SK-N-SH (cell line): ENCODE measurements at regions not wholly inside any gene's neighbourhood (a gene's known extent, or its start where the extent isn't known, plus 50 kb on each side); places are given as distances from the start of the nearest gene placed in this dataset.

Source experiments
- CTCF ChIA-PET: fragments of 300-600, 350-600 bp; formaldehyde crosslinking; extraction: SDS; loops from one replicate; lab custom pipeline; 2021; lab: Yijun Ruan, JAX
- POLR2A ChIA-PET: fragments of 350-600 bp; sonication (Branson Sonifier 250); formaldehyde crosslinking; extraction: SDS; loops from one replicate; lab custom pipeline; 2020; ENCODE audit warnings: antibody characterized with exemption, inconsistent platforms; lab: Yijun Ruan, JAX
- DNase-seq: peaks from one replicate; pipeline ENCODE4 v3.0.0; 2012
- H2AFZ ChIP-seq: fragments of 200-600 bp; sonication (generic); 2 replicates; pipeline ENCODE4 v1.8.1; 2016; ENCODE audit warnings: antibody characterized with exemption, mild to moderate bottlenecking, low read depth
- H3F3A ChIP-seq: fragments of 200-600 bp; sonication (generic); replicated peaks from 2 replicates; pipeline ENCODE3; 2016; ENCODE audit warnings: antibody characterized with exemption, mild to moderate bottlenecking; ENCODE audit not compliant: insufficient read depth
- H3K27ac ChIP-seq, 2 experiments: fragments of 200-500 bp in 1 of 2; fragments of 200-600 bp in 1 of 2; sonication (Bioruptor generic) in 1 of 2; sonication (generic), shearing (Covaris generic) in 1 of 2; 2 replicates each; pipeline versions ENCODE4 v1.5.1 to v1.6.1; 2014 to 2016; ENCODE audit warnings: low read depth in 2 of 2, inconsistent platforms in 1 of 2, low read length in 1 of 2, mild to moderate bottlenecking in 1 of 2, mixed read lengths in 1 of 2
- H3K27me3 ChIP-seq: fragments of 200-600 bp; sonication (generic), shearing (Covaris generic); 2 replicates; pipeline ENCODE4 v1.6.1; 2016; ENCODE audit warnings: mixed run types; ENCODE audit not compliant: insufficient read depth
- H3K36me3 ChIP-seq, 2 experiments: fragments of 200-500 bp in 1 of 2; fragments of 200-600 bp in 1 of 2; sonication (Bioruptor generic) in 1 of 2; sonication (generic) in 1 of 2; replicated peaks in 1 of 2; 2 replicates each; pipeline versions ENCODE3 to v1.5.1; 2014 to 2016; ENCODE audit warnings: low read length in 1 of 2, mild to moderate bottlenecking in 1 of 2; ENCODE audit not compliant: insufficient read depth in 2 of 2, control insufficient read depth in 1 of 2
- H3K4me1 ChIP-seq, 2 experiments: fragments of 200-500 bp in 1 of 2; fragments of 200-600 bp in 1 of 2; sonication (Bioruptor generic) in 1 of 2; sonication (generic), shearing (Covaris generic) in 1 of 2; 2 replicates each; pipeline versions ENCODE4 v1.5.1 to v1.6.1; 2014 to 2016; ENCODE audit warnings: low read depth in 1 of 2, low read length in 1 of 2, mixed run types in 1 of 2; ENCODE audit not compliant: insufficient read depth in 2 of 2, control insufficient read depth in 1 of 2
- H3K4me2 ChIP-seq: fragments of 200-600 bp; sonication (generic), shearing (Covaris generic); 2 replicates; pipeline ENCODE4 v1.6.1; 2017; ENCODE audit warnings: mixed run types
- H3K4me3 ChIP-seq, 2 experiments: fragments of 200-500 bp in 1 of 2; fragments of 200-600 bp in 1 of 2; sonication (Bioruptor generic) in 1 of 2; sonication (generic), shearing (Covaris generic) in 1 of 2; 2 replicates each; pipeline versions ENCODE4 v1.5.1 to v1.8.1; 2014 to 2016; ENCODE audit warnings: low read depth in 2 of 2, inconsistent platforms in 1 of 2, low read length in 1 of 2, mild to moderate bottlenecking in 1 of 2, mixed read lengths in 1 of 2, moderate library complexity in 1 of 2
- H3K79me2 ChIP-seq: fragments of 200-600 bp; sonication (generic); 2 replicates; pipeline ENCODE4 v1.8.1; 2017; ENCODE audit warnings: mild to moderate bottlenecking; ENCODE audit not compliant: insufficient read depth
- H3K9ac ChIP-seq: fragments of 200-600 bp; sonication (generic); 2 replicates; pipeline ENCODE4 v1.6.1; 2017; ENCODE audit warnings: mixed run types
- H3K9me2 ChIP-seq: fragments of 200-600 bp; sonication (generic); 2 replicates; pipeline ENCODE4 v1.6.1; 2017; ENCODE audit warnings: mixed run types
- H3K9me3 ChIP-seq: fragments of 200-600 bp; sonication (generic); 2 replicates; pipeline ENCODE4 v1.6.1; 2017; ENCODE audit warnings: mixed run types, mild to moderate bottlenecking, moderate library complexity
- H4K20me1 ChIP-seq: fragments of 200-600 bp; sonication (generic); 2 replicates; pipeline ENCODE4 v1.6.1; 2017; ENCODE audit warnings: mild to moderate bottlenecking, mixed run types; ENCODE audit not compliant: insufficient read depth
- CHD2 ChIP-seq: fragments of 150-350 bp; IDR thresholded peaks from 2 replicates; pipeline ENCODE4 v1.6.1; 2018; ENCODE audit warnings: low read length; ENCODE audit not compliant: partially characterized antibody
- ELF1 ChIP-seq: IDR thresholded peaks from 2 replicates; pipeline ENCODE4 v1.4.0; 2012
- EP300 ChIP-seq, 2 experiments: IDR thresholded peaks; 2 replicates each; pipeline versions ENCODE4 v1.4.0 to v1.6.1; 2012; ENCODE audit warnings: borderline replicate concordance in 1 of 2, low read depth in 1 of 2, low read length in 1 of 2
- EZH2phosphoT487 ChIP-seq: fragments of 200-600 bp; sonication (generic); IDR thresholded peaks from 2 replicates; pipeline ENCODE4 v1.6.1; 2017; ENCODE audit warnings: low read depth, mixed run types, mild to moderate bottlenecking, antibody characterized with exemption, moderate library complexity, borderline replicate concordance
- FOXJ3 ChIP-seq: sonication (generic); formaldehyde crosslinking; IDR thresholded peaks from 2 replicates; pipeline ENCODE4 v1.5.1; 2020; ENCODE audit warnings: mild to moderate bottlenecking, missing genetic modification reagents
- FOXM1 ChIP-seq: IDR thresholded peaks from 2 replicates; pipeline ENCODE4 v1.4.0; 2012; ENCODE audit warnings: low read depth, mild to moderate bottlenecking
- GATA2 ChIP-seq: sonication (generic); formaldehyde crosslinking; IDR thresholded peaks from 2 replicates; pipeline ENCODE4 v1.5.0; 2020; ENCODE audit warnings: mild to moderate bottlenecking, missing genetic modification reagents
- IRF3 ChIP-seq: fragments of 150-350 bp; IDR thresholded peaks from 2 replicates; pipeline ENCODE4 v1.6.1; 2016; ENCODE audit warnings: mild to moderate bottlenecking, low read depth, low read length
- JUND ChIP-seq: IDR thresholded peaks from 2 replicates; pipeline ENCODE4 v1.4.0; 2012
- MEF2A ChIP-seq: IDR thresholded peaks from 2 replicates; pipeline ENCODE4 v1.4.0; 2012; ENCODE audit warnings: low read depth, borderline replicate concordance
- POLR2AphosphoS5 ChIP-seq: IDR thresholded peaks from 2 replicates; pipeline ENCODE4 v1.6.1; 2012; ENCODE audit warnings: low read depth, low read length
- RCOR1 ChIP-seq: fragments of 150-350 bp; IDR thresholded peaks from 2 replicates; pipeline ENCODE4 v1.6.1; 2017; ENCODE audit warnings: antibody characterized with exemption, low read length
- REST ChIP-seq: IDR thresholded peaks from 2 replicates; pipeline ENCODE4 v1.6.1; 2012; ENCODE audit warnings: mild to moderate bottlenecking, low read depth, low read length, moderate library complexity
- SIN3A ChIP-seq: IDR thresholded peaks from 2 replicates; pipeline ENCODE4 v1.6.1; 2012; ENCODE audit warnings: low read depth, mild to moderate bottlenecking, low read length, moderate library complexity, borderline replicate concordance
- TCF12 ChIP-seq: IDR thresholded peaks from 2 replicates; pipeline ENCODE4 v1.4.0; 2012
- USF1 ChIP-seq: IDR thresholded peaks from 2 replicates; pipeline ENCODE4 v1.4.0; 2012; ENCODE audit warnings: low read depth, borderline replicate concordance
- USF2 ChIP-seq: fragments of 150-350 bp; IDR thresholded peaks from 2 replicates; pipeline ENCODE4 v1.6.1; 2017; ENCODE audit warnings: antibody characterized with exemption, low read length, low read depth, borderline replicate concordance
- YY1 ChIP-seq: IDR thresholded peaks from 2 replicates; pipeline ENCODE4 v1.4.0; 2012; ENCODE audit warnings: low read depth, mild to moderate bottlenecking
- ZBTB33 ChIP-seq: IDR thresholded peaks from 2 replicates; pipeline ENCODE4 v1.4.0; 2012; ENCODE audit warnings: low read depth, borderline replicate concordance
- WGBS: methylation state at CpG from one replicate; pipeline ENCODE4 v1.1.6; 2017; ENCODE audit warnings: low lambda C conversion rate; 5-methylcytosine and 5-hydroxymethylcytosine counted together

GRCh38 chrX:88560673-88561330 is 186.2 kb upstream of the CPXCR1 start:
- no peaks in the 10 kb centered on the region for H3K4me1 ChIP-seq
- WGBS = 6% methylated on average over 4 of the region's 4 CpGs
- H2AFZ ChIP-seq = no peak overlapping the region
- H3F3A ChIP-seq = no peaks in the 10 kb centered on the region
- H3K4me2 ChIP-seq = no peak overlapping the region
- H4K20me1 ChIP-seq = no peaks in the 10 kb centered on the region
- no peaks in the 10 kb centered on the region for H3K9me3 ChIP-seq
- H3K79me2 ChIP-seq = no peaks in the 10 kb centered on the region
- no peak overlapping the region for H3K4me3 ChIP-seq
- H3K36me3 ChIP-seq = no peaks in the 10 kb centered on the region
- no peak for TF ChIP-seq EP300 (IDR thresholded peaks at IDR 0.05; ENCODE audit: borderline replicate concordance in 1 of 2, low read depth in 1 of 2, low read length in 1 of 2)
- no peak for TF ChIP-seq FOXM1
- no peak for TF ChIP-seq MEF2A
- no peak for TF ChIP-seq GATA2
- TF ChIP-seq SIN3A = no peak
- TF ChIP-seq POLR2AphosphoS5 = no peak
- no peak for TF ChIP-seq TCF12
- no peak for TF ChIP-seq RCOR1
- no peak for TF ChIP-seq YY1
- no peak for TF ChIP-seq CHD2
- no peak for TF ChIP-seq JUND
- no peak for TF ChIP-seq IRF3
- no peak for TF ChIP-seq ZBTB33
- TF ChIP-seq USF2 = no peak
- TF ChIP-seq ELF1 = no peak
- TF ChIP-seq EZH2phosphoT487 = no peak
- TF ChIP-seq FOXJ3 (CRISPR knock-in tag) = no peak
- TF ChIP-seq REST = no peak
- TF ChIP-seq USF1 = no peak
- TF ChIP-seq, all 33 proteins: peak for 0
- POLR2A ChIA-PET = no interaction called here
- Histone ChIP-seq H3K9me2 (no peaks in the 10 kb centered on the region), H3K27ac (no peak overlapping the region), H3K27me3 (no peaks in the 10 kb centered on the region), H3K9ac (no peak overlapping the region)
- DNase-seq = no peak
- CTCF ChIA-PET = no interaction called here
